OCI-M2 (cell line): ENCODE measurements at regions not wholly inside any gene's neighbourhood (a gene's known extent, or its start where the extent isn't known, plus 50 kb on each side); places are given as distances from the start of the nearest gene placed in this dataset.
"Not testable (repeated sequence)": the region's sequence is repeated elsewhere in the genome, so short reads cannot be mapped to it uniquely, and the experiment has no call there.

ENCODE experiments used
- DNase-seq: peaks from one replicate; lab custom pipeline; 2025; ENCODE audit not compliant: unreplicated experiment; lab: John Stamatoyannopoulos, UW

- no peak for DNase-seq
Measured at GRCh38 chr13:90866006-90866405, 481.5 kb upstream of the MIR17HG start.

GRCh38 chr13:90867336-90867683 is 480.2 kb upstream of the MIR17HG start:
- DNase-seq = peak; percentile 36

- DNase-seq = no peak
Measured at GRCh38 chr13:90868321-90868920, 479.1 kb upstream of the MIR17HG start.

GRCh38 chr13:90869580-90869979 is 477.9 kb upstream of the MIR17HG start:
- DNase-seq = no peak

- DNase-seq = no peak
Measured at GRCh38 chr13:90872491-90873025, 474.9 kb upstream of the MIR17HG start.

GRCh38 chr13:90880790-90881189 is 466.7 kb upstream of the MIR17HG start:
- DNase-seq = no peak

GRCh38 chr13:90882551-90882950 is 464.9 kb upstream of the MIR17HG start:
- DNase-seq = no peak

GRCh38 chr13:90883592-90883991 is 463.9 kb upstream of the MIR17HG start:
- no peak for DNase-seq

- no peak for DNase-seq
Measured at GRCh38 chr13:90884066-90884465, 463.4 kb upstream of the MIR17HG start.

- no peak for DNase-seq
Measured at GRCh38 chr13:90889906-90890834, 457.3 kb upstream of the MIR17HG start.

- no peak for DNase-seq
Measured at GRCh38 chr13:90891329-90891728, 456.2 kb upstream of the MIR17HG start.

- DNase-seq = not testable (repeated sequence)
Measured at GRCh38 chr13:90893199-90893598, 454.3 kb upstream of the MIR17HG start.

GRCh38 chr13:90896002-90896401 is 451.5 kb upstream of the MIR17HG start:
- no peak for DNase-seq

- no peak for DNase-seq
Measured at GRCh38 chr13:90898811-90899210, 448.7 kb upstream of the MIR17HG start.

- DNase-seq = no peak
Measured at GRCh38 chr13:90899416-90899815, 448.1 kb upstream of the MIR17HG start.

- DNase-seq = no peak
Measured at GRCh38 chr13:90902255-90902654, 445.2 kb upstream of the MIR17HG start.

GRCh38 chr13:90906554-90906953 is 440.9 kb upstream of the MIR17HG start:
- no peak for DNase-seq

- no peak for DNase-seq
Measured at GRCh38 chr13:90908792-90909191, 438.7 kb upstream of the MIR17HG start.

GRCh38 chr13:90910018-90910639 is 437.4 kb upstream of the MIR17HG start:
- DNase-seq = no peak

GRCh38 chr13:90912247-90912646 is 435.2 kb upstream of the MIR17HG start:
- DNase-seq = no peak

- no peak for DNase-seq
Measured at GRCh38 chr13:90918536-90918935, 429.0 kb upstream of the MIR17HG start.

- DNase-seq = no peak
Measured at GRCh38 chr13:90919153-90919552, 428.3 kb upstream of the MIR17HG start.
